ENCODE measurements at regions not wholly inside any gene's neighbourhood (a gene's known extent, or its start where the extent isn't known, plus 50 kb on each side); places are given as distances from the start of the nearest gene placed in this dataset.

DNA sequence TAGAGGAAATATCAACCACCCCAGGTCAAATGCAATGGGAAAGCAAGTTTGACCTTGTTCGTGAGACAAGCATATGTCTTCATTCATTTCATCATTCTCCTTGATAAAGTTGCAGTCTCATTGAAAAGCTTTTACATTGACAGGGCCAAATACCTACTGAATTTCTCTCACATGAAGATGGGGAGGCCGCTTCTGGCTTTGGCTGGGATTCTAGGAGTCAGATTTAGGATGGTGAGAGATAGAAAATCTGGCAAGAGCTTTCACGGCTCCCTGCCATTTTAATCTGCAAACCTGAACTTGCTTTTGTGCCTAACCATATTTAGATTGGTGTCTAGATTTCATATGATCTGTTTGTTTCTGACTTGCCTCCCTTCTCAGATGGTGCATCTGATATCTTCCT is 88.0 kb downstream of the TMEM100 start:
- H3K27ac ChIP-seq, result no peak overlapping the region
- TF ChIP-seq, protein P1, sequence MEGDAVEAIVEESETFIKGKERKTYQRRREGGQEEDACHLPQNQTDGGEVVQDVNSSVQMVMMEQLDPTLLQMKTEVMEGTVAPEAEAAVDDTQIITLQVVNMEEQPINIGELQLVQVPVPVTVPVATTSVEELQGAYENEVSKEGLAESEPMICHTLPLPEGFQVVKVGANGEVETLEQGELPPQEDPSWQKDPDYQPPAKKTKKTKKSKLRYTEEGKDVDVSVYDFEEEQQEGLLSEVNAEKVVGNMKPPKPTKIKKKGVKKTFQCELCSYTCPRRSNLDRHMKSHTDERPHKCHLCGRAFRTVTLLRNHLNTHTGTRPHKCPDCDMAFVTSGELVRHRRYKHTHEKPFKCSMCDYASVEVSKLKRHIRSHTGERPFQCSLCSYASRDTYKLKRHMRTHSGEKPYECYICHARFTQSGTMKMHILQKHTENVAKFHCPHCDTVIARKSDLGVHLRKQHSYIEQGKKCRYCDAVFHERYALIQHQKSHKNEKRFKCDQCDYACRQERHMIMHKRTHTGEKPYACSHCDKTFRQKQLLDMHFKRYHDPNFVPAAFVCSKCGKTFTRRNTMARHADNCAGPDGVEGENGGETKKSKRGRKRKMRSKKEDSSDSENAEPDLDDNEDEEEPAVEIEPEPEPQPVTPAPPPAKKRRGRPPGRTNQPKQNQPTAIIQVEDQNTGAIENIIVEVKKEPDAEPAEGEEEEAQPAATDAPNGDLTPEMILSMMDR (IDR thresholded peaks at IDR 0.05), result no peak
- intact Hi-C loops (cut with DNase I; ENCODE audit: low total_unique reads), result no loop called here
- no peaks in the 10 kb centered on the region for H3K36me3 ChIP-seq
- no peaks in the 10 kb centered on the region for H3K4me1 ChIP-seq
- no peak overlapping the region for H3K4me3 ChIP-seq
- H3K27me3 ChIP-seq, result no peaks in the 10 kb centered on the region
- H3K9me3 ChIP-seq, result no peaks in the 10 kb centered on the region
- no peak for DNase-seq

DNA sequence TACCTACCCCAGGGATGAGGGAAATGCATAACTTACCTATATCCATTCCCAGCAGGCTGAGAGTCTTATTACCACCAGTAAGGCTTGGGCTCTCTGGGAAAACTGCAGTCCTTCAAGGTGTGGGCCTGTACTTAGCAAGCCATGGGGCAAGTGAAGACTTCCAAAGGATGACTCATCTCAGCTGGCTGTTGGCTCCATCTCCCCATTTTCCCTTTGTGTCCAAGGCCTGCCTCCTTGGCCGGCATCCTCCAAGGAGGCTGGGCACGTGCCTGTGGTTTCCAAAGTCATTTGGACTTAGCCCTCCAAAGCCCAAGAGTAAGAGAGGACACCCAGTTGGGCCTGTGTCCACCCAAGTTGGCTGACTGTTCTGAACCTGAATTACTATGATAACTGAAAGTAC is 89.8 kb downstream of the TMEM100 start:
- Histone ChIP-seq H3K4me1 (no peaks in the 10 kb centered on the region), H3K36me3 (no peaks in the 10 kb centered on the region), H3K9me3 (no peaks in the 10 kb centered on the region), H3K27me3 (no peaks in the 10 kb centered on the region), H3K4me3 (no peak overlapping the region), H3K27ac (no peak overlapping the region)
- DNase-seq, result no peak
- intact Hi-C loops (cut with DNase I; ENCODE audit: low total_unique reads), result no loop called here
- TF ChIP-seq, protein P1 (IDR thresholded peaks at IDR 0.05), result no peak

DNA sequence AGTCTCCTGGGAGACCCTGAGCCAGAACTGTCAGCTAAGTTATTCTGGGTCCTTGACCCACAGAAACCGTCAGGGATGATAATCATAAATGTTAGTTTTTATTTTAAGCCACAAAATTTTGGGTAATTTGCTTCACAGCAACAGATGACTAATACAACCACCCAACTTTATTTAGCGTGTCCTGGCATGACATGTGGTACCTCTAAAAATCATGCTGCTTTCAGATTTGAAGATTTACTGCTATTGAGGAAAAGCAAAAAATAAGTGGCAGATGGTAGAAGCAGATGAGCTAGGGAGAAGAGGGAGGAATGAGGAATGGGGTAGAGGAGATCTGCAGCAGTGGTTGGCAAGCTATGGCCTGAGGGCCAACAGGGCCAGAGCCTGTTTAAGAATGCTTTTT is 90.4 kb downstream of the TMEM100 start:
- TF ChIP-seq, protein P1 (IDR thresholded peaks at IDR 0.05), result no peak
- intact Hi-C loops (cut with DNase I; ENCODE audit: low total_unique reads), result no loop called here
- Histone ChIP-seq H3K4me3 (no peak overlapping the region), H3K36me3 (no peaks in the 10 kb centered on the region), H3K27me3 (no peaks in the 10 kb centered on the region), H3K4me1 (no peaks in the 10 kb centered on the region), H3K27ac (no peak overlapping the region), H3K9me3 (no peaks in the 10 kb centered on the region)
- DNase-seq, result no peak

DNA sequence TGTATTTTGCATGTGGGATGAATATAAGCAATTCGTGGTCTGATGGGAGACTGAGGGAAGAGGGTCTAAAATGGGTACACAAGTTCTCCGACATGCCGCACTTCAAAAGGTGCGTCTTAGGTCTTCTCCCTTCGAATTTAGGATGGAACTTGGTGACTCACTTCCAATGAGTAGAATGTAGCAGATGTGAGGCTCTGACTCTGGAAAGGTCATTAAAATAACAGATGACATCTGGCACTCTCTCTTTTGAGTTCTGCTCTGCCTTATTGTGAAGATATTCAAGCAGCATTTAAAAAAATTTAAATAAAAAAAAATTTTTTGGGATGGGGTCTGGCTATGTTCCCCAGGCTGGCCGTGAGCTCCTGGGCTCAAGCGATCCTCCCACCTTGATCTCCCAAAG is 92.7 kb downstream of the TMEM100 start:
- H3K27me3 ChIP-seq, result no peaks in the 10 kb centered on the region
- intact Hi-C loops (cut with DNase I; ENCODE audit: low total_unique reads), result no loop called here
- TF ChIP-seq, protein P1 (IDR thresholded peaks at IDR 0.05), result no peak
- H3K4me3 ChIP-seq, result no peak overlapping the region
- DNase-seq, result no peak
- no peaks in the 10 kb centered on the region for H3K9me3 ChIP-seq
- H3K4me1 ChIP-seq, result no peaks in the 10 kb centered on the region
- H3K36me3 ChIP-seq, result no peaks in the 10 kb centered on the region
- H3K27ac ChIP-seq, result no peak overlapping the region

DNA sequence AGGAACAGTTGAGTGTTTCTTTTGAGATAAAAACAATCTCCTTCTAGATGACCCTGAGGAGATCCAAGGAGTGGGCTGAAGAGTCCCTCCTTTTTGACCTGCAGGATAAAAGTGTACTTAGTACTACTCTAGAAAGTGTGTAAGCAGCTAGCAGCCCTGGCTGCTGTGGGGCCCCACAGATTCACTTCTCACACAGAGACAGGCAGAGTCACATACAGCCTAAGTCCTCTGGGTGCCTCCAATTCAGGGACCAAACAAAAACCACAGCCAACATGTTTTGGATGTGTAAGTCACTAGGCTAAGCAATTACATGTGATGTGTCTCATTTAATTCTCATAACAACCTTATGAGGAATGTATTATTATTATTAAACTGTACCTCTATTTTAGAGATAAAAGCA is 97.1 kb downstream of the TMEM100 start:
- intact Hi-C loops (cut with DNase I; ENCODE audit: low total_unique reads), result no loop called here
- no peak for DNase-seq
- Histone ChIP-seq H3K36me3 (no peaks in the 10 kb centered on the region), H3K4me1 (no peaks in the 10 kb centered on the region), H3K9me3 (no peaks in the 10 kb centered on the region), H3K4me3 (no peak overlapping the region), H3K27ac (no peak overlapping the region), H3K27me3 (no peaks in the 10 kb centered on the region)
- TF ChIP-seq, protein P1 (IDR thresholded peaks at IDR 0.05), result no peak

DNA sequence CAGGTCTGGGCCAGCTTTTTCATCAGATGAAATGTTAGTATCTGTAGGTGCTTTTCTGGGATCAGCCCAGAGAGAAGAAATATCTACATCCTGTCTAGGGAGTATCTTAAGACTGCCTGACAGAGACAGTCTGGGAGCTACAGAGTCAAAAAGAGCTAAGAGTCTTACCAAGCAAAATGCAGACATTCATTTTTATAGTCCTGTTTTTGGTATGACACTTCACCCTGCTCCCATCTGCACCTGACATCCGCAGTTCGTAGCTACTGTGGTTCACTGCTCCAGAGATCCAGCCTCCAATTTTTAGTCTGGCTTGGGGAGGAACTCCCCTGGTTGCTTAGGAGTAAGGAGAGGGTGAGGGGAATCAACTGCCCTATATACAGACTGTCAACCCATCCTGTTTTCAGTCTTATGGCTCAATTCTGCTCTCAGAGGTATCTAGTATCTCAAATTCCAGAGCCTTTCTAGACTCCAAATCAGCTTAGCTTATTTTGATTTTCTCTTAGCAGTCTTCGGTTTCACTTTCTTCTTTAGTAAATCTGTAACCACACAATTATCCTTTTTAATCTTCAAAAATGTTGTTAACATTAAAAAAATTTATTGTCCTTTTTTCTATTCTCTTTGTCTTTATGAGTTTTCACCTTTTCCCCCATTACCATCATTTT is 97.8 kb downstream of the TMEM100 start:
- no peaks in the 10 kb centered on the region for H3K27me3 ChIP-seq
- intact Hi-C loops (cut with DNase I; ENCODE audit: low total_unique reads), result no loop called here
- no peaks in the 10 kb centered on the region for H3K4me1 ChIP-seq
- H3K4me3 ChIP-seq, result no peak overlapping the region
- H3K27ac ChIP-seq, result no peak overlapping the region
- H3K9me3 ChIP-seq, result no peaks in the 10 kb centered on the region
- H3K36me3 ChIP-seq, result no peaks in the 10 kb centered on the region
- DNase-seq, result no peak
- TF ChIP-seq, protein P1 (IDR thresholded peaks at IDR 0.05), result no peak
